ENCODE measurements at regions not wholly inside any gene's neighbourhood (a gene's known extent, or its start where the extent isn't known, plus 50 kb on each side); places are given as distances from the start of the nearest gene placed in this dataset.

- TF ChIP-seq CEBPG (CRISPR knock-in tag; IDR thresholded peaks at IDR 0.05), result no peak
- no peak for TF ChIP-seq CEBPG (tag; conservative IDR thresholded peaks at IDR 0.05 in 1 of 2, IDR thresholded peaks at IDR 0.05 in 1 of 2)
- TF ChIP-seq ZNF347 (CRISPR knock-in tag; IDR thresholded peaks at IDR 0.05; ENCODE audit: low read depth), result no peak
- TF ChIP-seq XRCC3 (IDR thresholded peaks at IDR 0.05), result no peak
- TF ChIP-seq SAFB2 (IDR thresholded peaks at IDR 0.05; ENCODE audit: borderline replicate concordance, low read depth, low read length, severe bottlenecking), result no peak
- TF ChIP-seq ZNF431 (CRISPR knock-in tag; IDR thresholded peaks at IDR 0.05), result no peak
- no peak for TF ChIP-seq ATF3 (IDR thresholded peaks at IDR 0.05)
- no peak for TF ChIP-seq ATF3 (CRISPR knock-in tag; conservative IDR thresholded peaks at IDR 0.05)
- TF ChIP-seq NFYB (IDR thresholded peaks at IDR 0.05; ENCODE audit: extremely low read depth, insufficient read length), result no peak
- no peak for TF ChIP-seq TCF3 (CRISPR knock-in tag; IDR thresholded peaks at IDR 0.05)
- no peak for TF ChIP-seq ZBED1 (IDR thresholded peaks at IDR 0.05)
- TF ChIP-seq ZNF717 (CRISPR knock-in tag; IDR thresholded peaks at IDR 0.05), result no peak
- TF ChIP-seq, protein P1, sequence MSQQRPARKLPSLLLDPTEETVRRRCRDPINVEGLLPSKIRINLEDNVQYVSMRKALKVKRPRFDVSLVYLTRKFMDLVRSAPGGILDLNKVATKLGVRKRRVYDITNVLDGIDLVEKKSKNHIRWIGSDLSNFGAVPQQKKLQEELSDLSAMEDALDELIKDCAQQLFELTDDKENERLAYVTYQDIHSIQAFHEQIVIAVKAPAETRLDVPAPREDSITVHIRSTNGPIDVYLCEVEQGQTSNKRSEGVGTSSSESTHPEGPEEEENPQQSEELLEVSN (IDR thresholded peaks at IDR 0.05; ENCODE audit: borderline replicate concordance in 1 of 2, extremely low read depth in 1 of 2, insufficient read depth in 1 of 2, insufficient read length in 1 of 2, low read depth in 1 of 2, low read length in 1 of 2, poor library complexity in 1 of 2, severe bottlenecking in 1 of 2), result no peak
- no peak for TF ChIP-seq TGIF2 (CRISPR knock-in tag; IDR thresholded peaks at IDR 0.05)
- TF ChIP-seq NELFE (IDR thresholded peaks at IDR 0.05; ENCODE audit: insufficient read depth, insufficient read length), result no peak
- no peak for TF ChIP-seq MCM5 (IDR thresholded peaks at IDR 0.05; ENCODE audit: low read depth)
- peak; percentile 79; the same call in 1 of the 2 replicates for TF ChIP-seq ZNF445 (CRISPR knock-in tag; IDR thresholded peaks at IDR 0.05; ENCODE audit: low read depth)
- peak; percentile 10; the same call in 1 of the 2 replicates for TF ChIP-seq TOE1 (IDR thresholded peaks at IDR 0.05; ENCODE audit: borderline replicate concordance)
- TF ChIP-seq TOE1 (CRISPR knock-in tag; IDR thresholded peaks at IDR 0.05; ENCODE audit: borderline replicate concordance, low read depth), result no peak
- TF ChIP-seq ZNF3 (CRISPR knock-in tag; IDR thresholded peaks at IDR 0.05), result no peak
- TF ChIP-seq ZNF699 (CRISPR knock-in tag; IDR thresholded peaks at IDR 0.05; ENCODE audit: insufficient replicate concordance), result peak; percentile 60
- TF ChIP-seq MCM3 (IDR thresholded peaks at IDR 0.05), result no peak
- no peak for TF ChIP-seq STAT5A (IDR thresholded peaks at IDR 0.05; ENCODE audit: borderline replicate concordance, low read length)
- no peak for TF ChIP-seq TBP (optimal IDR thresholded peaks at IDR 0.05; ENCODE audit: low read depth, low read length)
- TF ChIP-seq, protein P2, sequence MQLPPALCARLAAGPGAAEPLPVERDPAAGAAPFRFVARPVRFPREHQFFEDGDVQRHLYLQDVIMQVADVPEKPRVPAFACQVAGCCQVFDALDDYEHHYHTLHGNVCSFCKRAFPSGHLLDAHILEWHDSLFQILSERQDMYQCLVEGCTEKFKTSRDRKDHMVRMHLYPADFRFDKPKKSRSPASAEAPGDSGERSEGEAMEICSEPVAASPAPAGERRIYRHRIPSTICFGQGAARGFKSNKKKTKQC (CRISPR knock-in tag; IDR thresholded peaks at IDR 0.05), result no peak
- no peak for TF ChIP-seq ZNF408 (CRISPR knock-in tag; IDR thresholded peaks at IDR 0.05; ENCODE audit: low read depth)
- no peak for TF ChIP-seq RB1 (IDR thresholded peaks at IDR 0.05; ENCODE audit: low read depth)
- TF ChIP-seq ARID1B (IDR thresholded peaks at IDR 0.05), result peak; percentile 41; the same call in 1 of the 2 replicates
- 0 out of 2 replicates have a peak, but pooled peaks have one; percentile 32 for TF ChIP-seq GABPA (tag; conservative IDR thresholded peaks at IDR 0.05; ENCODE audit: low read depth)
- peak; percentile 94 for TF ChIP-seq ZNF79 (CRISPR knock-in tag; IDR thresholded peaks at IDR 0.05; ENCODE audit: low read depth)
These were observed 67.9 kb upstream of the SNX9 start (continued) for GRCh38 chr6:157755032-157755745.

All from K562 (cell line).